CD4-positive, alpha-beta T cell (primary cell): ENCODE measurements at regions not wholly inside any gene's neighbourhood (a gene's known extent, or its start where the extent isn't known, plus 50 kb on each side); places are given as distances from the start of the nearest gene placed in this dataset.

Experiments used
- ATAC-seq: fragments of 200-7000 bp; cut with Tn5 transposase; one replicate; pipeline ENCODE4 v1.10.0; 2022; ENCODE audit warnings: mild to moderate bottlenecking; ENCODE audit not compliant: poor library complexity
- CTCF ChIA-PET: fragments of 350-600 bp; sonication (Branson Sonifier 250); formaldehyde crosslinking; loops from one replicate; lab custom pipeline; 2021; ENCODE audit warnings: antibody characterized with exemption, inconsistent platforms; lab: Charles Lee
- POLR2A ChIA-PET: fragments of 350-600 bp; sonication (Branson Sonifier 250); formaldehyde crosslinking; loops from one replicate; lab custom pipeline; 2021; ENCODE audit warnings: antibody characterized with exemption, inconsistent platforms; lab: Charles Lee
- DNase-seq, 14 experiments: peaks; one replicate each; pipeline ENCODE4 v3.0.0-alpha.2; 2013 to 2020; ENCODE audit warnings: mixed read lengths in 2 of 14
- H3K27ac ChIP-seq, 2 donors: one replicate each; pipeline versions ENCODE4 v1.5.1 to v1.7.0; 2013; ENCODE audit warnings: low read length in 2 of 2, low read depth in 1 of 2, mild to moderate bottlenecking in 1 of 2
- H3K27me3 ChIP-seq, 2 experiments: 1 replicate in 1 of 2; 2 replicates in 1 of 2; pipeline versions ENCODE4 v1.6.1 to v1.7.0; 2013; ENCODE audit warnings: low read length in 2 of 2, control low read depth in 1 of 2, mild to moderate bottlenecking in 1 of 2, moderate library complexity in 1 of 2; ENCODE audit not compliant: insufficient read depth in 2 of 2, control insufficient read depth in 1 of 2
- H3K36me3 ChIP-seq: one replicate; pipeline ENCODE4 v1.6.1; 2013; ENCODE audit warnings: low read length, control low read depth; ENCODE audit not compliant: insufficient read depth
- H3K4me1 ChIP-seq: one replicate; pipeline ENCODE4 v1.6.1; 2013; ENCODE audit warnings: low read length, control low read depth; ENCODE audit not compliant: insufficient read depth
- H3K4me3 ChIP-seq: one replicate; pipeline ENCODE4 v1.5.1; 2013; ENCODE audit warnings: mild to moderate bottlenecking, low read length, moderate library complexity
- H3K9me3 ChIP-seq, 2 experiments: 1 replicate in 1 of 2; 2 replicates in 1 of 2; pipeline versions ENCODE4 v1.6.1 to v1.7.0; 2013; ENCODE audit warnings: low read length in 2 of 2, mild to moderate bottlenecking in 2 of 2, control low read depth in 1 of 2, moderate library complexity in 1 of 2; ENCODE audit not compliant: control insufficient read depth in 1 of 2, insufficient read depth in 1 of 2
- H3K27ac Mint-ChIP-seq: one replicate; pipeline ENCODE4 v1.8.0; 2020; ENCODE audit warnings: mixed read lengths
- H3K27me3 Mint-ChIP-seq: one replicate; pipeline ENCODE4 v1.8.0; 2021; ENCODE audit warnings: mixed read lengths
- H3K36me3 Mint-ChIP-seq: one replicate; pipeline ENCODE4 v1.8.0; 2021; ENCODE audit warnings: low read depth, mixed read lengths
- H3K4me1 Mint-ChIP-seq: one replicate; pipeline ENCODE4 v1.8.0; 2021; ENCODE audit warnings: low read depth, mixed read lengths
- H3K4me3 Mint-ChIP-seq: one replicate; pipeline ENCODE4 v1.8.0; 2020; ENCODE audit warnings: mild to moderate bottlenecking, mixed read lengths
- H3K9me3 Mint-ChIP-seq: one replicate; pipeline ENCODE4 v1.8.0; 2020; ENCODE audit warnings: mixed read lengths
- intact Hi-C, 2 experiments: fragments of 100-400 bp; cut with DNase I in 1 of 2; cut with micrococcal nuclease in 1 of 2; formaldehyde crosslinking; loops; one replicate each; pipeline versions ENCODE4 v1.15.1 to v1.9.0; 2023 to 2025; cut with DNase I, micrococcal nuclease
- TF ChIP-seq, protein P1 (sequence below): fragments of 200-600 bp; IDR thresholded peaks from one replicate; pipeline ENCODE4 v1.8.0; 2022; ENCODE audit warnings: antibody characterized with exemption, mild to moderate bottlenecking

DNA sequence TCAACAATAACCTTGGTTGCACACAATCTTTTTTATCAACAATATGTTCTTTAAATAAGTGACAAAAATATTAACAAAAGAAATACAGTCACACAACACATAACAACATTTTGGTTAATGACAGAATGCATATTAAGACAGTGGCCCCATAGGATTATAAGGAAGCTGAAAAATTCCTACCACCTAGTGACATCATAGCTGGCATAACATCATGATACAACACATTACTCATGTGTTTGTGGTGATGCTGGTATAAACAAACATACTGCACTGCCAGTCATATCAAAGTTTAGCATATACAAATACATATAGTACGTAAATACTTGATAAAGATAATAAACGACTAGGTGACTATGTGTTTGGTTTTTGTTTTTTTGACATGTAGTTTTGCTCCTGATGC lies 344.8 kb upstream of the POU5F2 start:
- Histone ChIP-seq H3K4me1 (no peaks in the 10 kb centered on the region), H3K27me3 (no peaks in the 10 kb centered on the region), H3K4me3 (no peak overlapping the region), H3K27ac (no peak overlapping the region), H3K9me3 (no peaks in the 10 kb centered on the region), H3K36me3 (no peaks in the 10 kb centered on the region)
- H3K9me3 Mint-ChIP-seq = no peaks in the 10 kb centered on the region
- no peaks in the 10 kb centered on the region for H3K27me3 Mint-ChIP-seq
- H3K4me1 Mint-ChIP-seq = peaks cover 41% of the 10 kb centered on the region
- TF ChIP-seq, protein P1, sequence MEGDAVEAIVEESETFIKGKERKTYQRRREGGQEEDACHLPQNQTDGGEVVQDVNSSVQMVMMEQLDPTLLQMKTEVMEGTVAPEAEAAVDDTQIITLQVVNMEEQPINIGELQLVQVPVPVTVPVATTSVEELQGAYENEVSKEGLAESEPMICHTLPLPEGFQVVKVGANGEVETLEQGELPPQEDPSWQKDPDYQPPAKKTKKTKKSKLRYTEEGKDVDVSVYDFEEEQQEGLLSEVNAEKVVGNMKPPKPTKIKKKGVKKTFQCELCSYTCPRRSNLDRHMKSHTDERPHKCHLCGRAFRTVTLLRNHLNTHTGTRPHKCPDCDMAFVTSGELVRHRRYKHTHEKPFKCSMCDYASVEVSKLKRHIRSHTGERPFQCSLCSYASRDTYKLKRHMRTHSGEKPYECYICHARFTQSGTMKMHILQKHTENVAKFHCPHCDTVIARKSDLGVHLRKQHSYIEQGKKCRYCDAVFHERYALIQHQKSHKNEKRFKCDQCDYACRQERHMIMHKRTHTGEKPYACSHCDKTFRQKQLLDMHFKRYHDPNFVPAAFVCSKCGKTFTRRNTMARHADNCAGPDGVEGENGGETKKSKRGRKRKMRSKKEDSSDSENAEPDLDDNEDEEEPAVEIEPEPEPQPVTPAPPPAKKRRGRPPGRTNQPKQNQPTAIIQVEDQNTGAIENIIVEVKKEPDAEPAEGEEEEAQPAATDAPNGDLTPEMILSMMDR = no peak
- POLR2A ChIA-PET = interaction anchor here (0.7 kb wide), 1 partner anchor 17 kb away, joined by 3 read pairs; no protein-coding TSS in a partner anchor
- ATAC-seq (no peak), DNase-seq (no peak)
- H3K4me3 Mint-ChIP-seq = no peak overlapping the region
- peaks cover 31% of the 10 kb centered on the region for H3K36me3 Mint-ChIP-seq
- CTCF ChIA-PET = no interaction called here
- intact Hi-C loops = no loop called here
- H3K27ac Mint-ChIP-seq = no peak overlapping the region

DNA sequence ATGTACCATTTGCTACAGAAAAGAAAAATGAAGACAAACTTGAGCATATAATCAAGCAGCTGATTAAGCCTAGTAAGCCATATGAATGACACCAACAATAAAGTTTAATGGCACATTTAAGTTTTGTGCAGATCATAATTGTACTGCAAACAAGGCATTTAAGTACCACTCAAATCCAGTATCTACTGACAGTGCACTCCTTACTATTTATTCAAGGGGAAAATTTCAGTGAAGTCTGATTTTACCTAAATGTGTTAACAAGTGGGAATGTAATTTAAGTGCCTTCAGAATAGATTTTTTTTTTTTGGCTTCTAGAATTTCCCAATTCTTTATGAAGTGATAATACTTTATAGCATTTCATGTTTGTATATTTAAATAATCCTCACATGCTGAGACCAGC lies 341.0 kb upstream of the POU5F2 start:
- Mint-ChIP-seq H3K4me1 (peaks cover 57% of the 10 kb centered on the region), H3K27me3 (no peaks in the 10 kb centered on the region)
- POLR2A ChIA-PET = no interaction called here

DNA sequence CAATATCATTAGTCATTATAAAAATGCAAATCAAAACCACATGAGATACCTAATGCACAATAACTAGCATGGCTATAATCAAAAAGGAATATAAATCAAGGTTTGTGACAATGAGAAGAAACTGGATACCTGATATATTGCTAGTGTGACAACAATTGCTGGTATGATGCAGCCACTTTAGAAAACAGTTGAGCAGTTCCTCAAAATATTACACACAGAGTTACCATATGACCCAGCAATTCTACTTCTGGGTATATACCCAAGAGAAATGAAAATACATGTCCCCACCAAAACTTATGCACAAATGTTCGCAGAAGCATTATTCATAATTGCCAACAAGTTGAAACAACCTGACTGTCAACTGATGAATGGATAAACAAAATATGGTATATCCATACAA lies 339.7 kb upstream of the POU5F2 start:
- H3K4me1 ChIP-seq = no peaks in the 10 kb centered on the region
- TF ChIP-seq, protein P1 = no peak
- H3K27me3 ChIP-seq = no peaks in the 10 kb centered on the region
- intact Hi-C loops = no loop called here
- ATAC-seq = no peak
- no peaks in the 10 kb centered on the region for H3K36me3 ChIP-seq
- no peak for DNase-seq
- Mint-ChIP-seq H3K36me3 (peaks cover 24% of the 10 kb centered on the region), H3K4me3 (no peak overlapping the region), H3K9me3 (no peaks in the 10 kb centered on the region), H3K27ac (no peak overlapping the region), H3K27me3 (no peaks in the 10 kb centered on the region), H3K4me1 (peaks cover 62% of the 10 kb centered on the region)
- ChIA-PET POLR2A (no interaction called here), CTCF (no interaction called here)
- no peak overlapping the region for H3K27ac ChIP-seq
- no peak overlapping the region for H3K4me3 ChIP-seq
- no peaks in the 10 kb centered on the region for H3K9me3 ChIP-seq

More for the DNA sequence above, 341.0 kb upstream of the POU5F2 start:
- CTCF ChIA-PET = no interaction called here
- Mint-ChIP-seq H3K27ac (no peak overlapping the region), H3K9me3 (no peaks in the 10 kb centered on the region), H3K36me3 (peaks cover 24% of the 10 kb centered on the region), H3K4me3 (no peak overlapping the region)
- no peaks in the 10 kb centered on the region for H3K36me3 ChIP-seq
- H3K4me3 ChIP-seq = no peak overlapping the region
- no peak overlapping the region for H3K27ac ChIP-seq
- H3K9me3 ChIP-seq = no peaks in the 10 kb centered on the region
- TF ChIP-seq, protein P1 = no peak
- H3K27me3 ChIP-seq = no peaks in the 10 kb centered on the region
- no peak for DNase-seq
- H3K4me1 ChIP-seq = no peaks in the 10 kb centered on the region
- intact Hi-C loops = no loop called here
- no peak for ATAC-seq
